Chondrocyte (in vitro differentiated cells): ENCODE measurements at regions not wholly inside any gene's neighbourhood (a gene's known extent, or its start where the extent isn't known, plus 50 kb on each side); places are given as distances from the start of the nearest gene placed in this dataset.

Source experiments
- DNase-seq: peaks from one replicate; pipeline ENCODE4 v3.0.0; 2021; ENCODE audit warnings: mixed read lengths, low spot score
- H3K27ac Mint-ChIP-seq: one replicate; pipeline ENCODE4 v1.8.0; 2021; ENCODE audit warnings: mild to moderate bottlenecking, moderate library complexity, mixed read lengths; ENCODE audit not compliant: unreplicated experiment
- H3K27me3 Mint-ChIP-seq: 2 replicates; pipeline ENCODE4 v1.8.0; 2021; ENCODE audit warnings: low read depth, mixed read lengths
- H3K36me3 Mint-ChIP-seq: 2 replicates; pipeline ENCODE4 v1.8.0; 2021; ENCODE audit warnings: low read depth, mixed read lengths
- H3K4me1 Mint-ChIP-seq: 2 replicates; pipeline ENCODE4 v1.8.0; 2021; ENCODE audit warnings: low read depth, mild to moderate bottlenecking, mixed read lengths
- H3K4me3 Mint-ChIP-seq: one replicate; pipeline ENCODE4 v1.8.0; 2021; ENCODE audit warnings: mild to moderate bottlenecking, moderate library complexity, mixed read lengths; ENCODE audit not compliant: unreplicated experiment
- H3K9me3 Mint-ChIP-seq: 2 replicates; pipeline ENCODE4 v1.8.0; 2021; ENCODE audit warnings: low read depth, mixed read lengths
- CTCF ChIP-seq: fragments of 200-600 bp; sonication (generic); IDR thresholded peaks from 2 replicates; pipeline ENCODE4 v1.5.0; 2021; ENCODE audit warnings: antibody characterized with exemption, mild to moderate bottlenecking, moderate library complexity

GRCh38 chr9:31486630-31487029 lies 897.8 kb upstream of the ACO1 start:
- no peaks in the 10 kb centered on the region for H3K9me3 Mint-ChIP-seq
- H3K27ac Mint-ChIP-seq: no peak overlapping the region
- H3K4me3 Mint-ChIP-seq: no peak overlapping the region
- H3K27me3 Mint-ChIP-seq: peaks cover 20% of the 10 kb centered on the region
- DNase-seq: no peak
- H3K4me1 Mint-ChIP-seq: no peaks in the 10 kb centered on the region
- H3K36me3 Mint-ChIP-seq: no peaks in the 10 kb centered on the region
- TF ChIP-seq CTCF: no peak

- no peaks in the 10 kb centered on the region for H3K36me3 Mint-ChIP-seq
- no peak for DNase-seq
- no peak overlapping the region for H3K27ac Mint-ChIP-seq
- no peak overlapping the region for H3K4me3 Mint-ChIP-seq
- no peaks in the 10 kb centered on the region for H3K4me1 Mint-ChIP-seq
- no peak for TF ChIP-seq CTCF
- peaks cover 12% of the 10 kb centered on the region for H3K27me3 Mint-ChIP-seq
- no peaks in the 10 kb centered on the region for H3K9me3 Mint-ChIP-seq
Measured at GRCh38 chr9:31490551-31491106, 893.8 kb upstream of the ACO1 start.

GRCh38 chr9:31492229-31492628 lies 892.2 kb upstream of the ACO1 start:
- DNase-seq: no peak
- Mint-ChIP-seq H3K27ac (no peak overlapping the region), H3K27me3 (peaks cover 10% of the 10 kb centered on the region), H3K36me3 (no peaks in the 10 kb centered on the region), H3K4me3 (no peak overlapping the region), H3K4me1 (no peaks in the 10 kb centered on the region), H3K9me3 (peaks cover 3% of the 10 kb centered on the region)
- no peak for TF ChIP-seq CTCF

GRCh38 chr9:31500422-31500821 lies 884.0 kb upstream of the ACO1 start:
- peaks cover 4% of the 10 kb centered on the region for H3K27me3 Mint-ChIP-seq
- H3K4me1 Mint-ChIP-seq: no peaks in the 10 kb centered on the region
- no peak overlapping the region for H3K4me3 Mint-ChIP-seq
- TF ChIP-seq CTCF: no peak
- H3K36me3 Mint-ChIP-seq: no peaks in the 10 kb centered on the region
- H3K9me3 Mint-ChIP-seq: peaks cover 3% of the 10 kb centered on the region
- no peak overlapping the region for H3K27ac Mint-ChIP-seq
- no peak for DNase-seq

GRCh38 chr9:31519011-31519410 lies 865.4 kb upstream of the ACO1 start:
- peaks cover 8% of the 10 kb centered on the region for H3K4me1 Mint-ChIP-seq
- peaks cover 10% of the 10 kb centered on the region for H3K9me3 Mint-ChIP-seq
- no peak overlapping the region for H3K27ac Mint-ChIP-seq
- no peak for TF ChIP-seq CTCF
- no peak overlapping the region for H3K4me3 Mint-ChIP-seq
- no peak for DNase-seq
- no peaks in the 10 kb centered on the region for H3K36me3 Mint-ChIP-seq
- peaks cover 6% of the 10 kb centered on the region for H3K27me3 Mint-ChIP-seq
